H9 (cell line): ENCODE measurements at regions not wholly inside any gene's neighbourhood (a gene's known extent, or its start where the extent isn't known, plus 50 kb on each side); places are given as distances from the start of the nearest gene placed in this dataset.

Experiments
- DNase-seq: peaks from one replicate; pipeline ENCODE4 v3.0.0-alpha.2; 2017
- H2AFZ ChIP-seq: one replicate; pipeline ENCODE4 v1.6.1; 2013; ENCODE audit warnings: mild to moderate bottlenecking, low read length, control low read depth, moderate library complexity
- H2AK5ac ChIP-seq: 2 replicates; pipeline ENCODE4 v1.6.1; 2013; ENCODE audit warnings: low read length, control low read depth, mixed read lengths; ENCODE audit not compliant: insufficient read length
- H2BK120ac ChIP-seq: one replicate; pipeline ENCODE4 v1.6.1; 2013; ENCODE audit warnings: low read depth, mild to moderate bottlenecking, low read length, control low read depth, inconsistent platforms; ENCODE audit not compliant: poor library complexity, severe bottlenecking
- H2BK12ac ChIP-seq: 2 replicates; pipeline ENCODE4 v1.6.1; 2013; ENCODE audit warnings: low read length, control low read depth, mixed read lengths, low read depth; ENCODE audit not compliant: insufficient read length
- H2BK15ac ChIP-seq: 2 replicates; pipeline ENCODE4 v1.6.1; 2013; ENCODE audit warnings: low read depth, low read length, control low read depth
- H2BK20ac ChIP-seq: one replicate; pipeline ENCODE4 v1.6.1; 2013; ENCODE audit warnings: low read depth, mild to moderate bottlenecking, low read length, control low read depth, inconsistent platforms; ENCODE audit not compliant: poor library complexity, severe bottlenecking
- H2BK5ac ChIP-seq: 2 replicates; pipeline ENCODE4 v1.6.1; 2013; ENCODE audit warnings: low read length, control low read depth, mixed read lengths; ENCODE audit not compliant: insufficient read length
- H3K14ac ChIP-seq: 2 replicates; pipeline ENCODE4 v1.6.1; 2013; ENCODE audit warnings: low read length, control low read depth; ENCODE audit not compliant: insufficient read depth
- H3K18ac ChIP-seq: 2 replicates; pipeline ENCODE4 v1.6.1; 2013; ENCODE audit warnings: low read depth, mild to moderate bottlenecking, mixed read lengths, low read length, control low read depth; ENCODE audit not compliant: insufficient read length
- H3K23ac ChIP-seq: 2 replicates; pipeline ENCODE4 v1.6.1; 2013; ENCODE audit warnings: low read length, control low read depth, mixed read lengths, low read depth; ENCODE audit not compliant: insufficient read length
- H3K23me2 ChIP-seq: 2 replicates; pipeline ENCODE4 v1.6.1; 2013; ENCODE audit warnings: low read depth, mild to moderate bottlenecking, mixed read lengths, low read length, control low read depth; ENCODE audit not compliant: insufficient read length, poor library complexity, severe bottlenecking
- H3K27ac ChIP-seq: 2 replicates; pipeline ENCODE4 v1.5.1; 2013; ENCODE audit warnings: low read length, control low read depth, mixed read lengths, low read depth; ENCODE audit not compliant: insufficient read length
- H3K27me3 ChIP-seq: 2 replicates; pipeline ENCODE4 v1.6.1; 2013; ENCODE audit warnings: low read length, control low read depth, inconsistent platforms; ENCODE audit not compliant: insufficient read depth
- H3K4ac ChIP-seq: 2 replicates; pipeline ENCODE4 v1.6.1; 2013; ENCODE audit warnings: low read depth, mild to moderate bottlenecking, control low read depth, inconsistent platforms, low read length, moderate library complexity
- H3K4me1 ChIP-seq: 2 replicates; pipeline ENCODE4 v1.6.1; 2013; ENCODE audit warnings: low read length, control low read depth, inconsistent platforms; ENCODE audit not compliant: insufficient read depth
- H3K4me2 ChIP-seq: 2 replicates; pipeline ENCODE4 v1.6.1; 2013; ENCODE audit warnings: low read length, control low read depth, mixed read lengths; ENCODE audit not compliant: insufficient read length, insufficient read depth
- H3K56ac ChIP-seq: 2 replicates; pipeline ENCODE4 v1.6.1; 2013; ENCODE audit warnings: low read depth, mild to moderate bottlenecking, mixed read lengths, low read length, control low read depth; ENCODE audit not compliant: insufficient read length
- H3K79me1 ChIP-seq: 2 replicates; pipeline ENCODE4 v1.6.1; 2013; ENCODE audit warnings: low read depth, mild to moderate bottlenecking, moderate library complexity, low read length, control low read depth, inconsistent platforms; ENCODE audit not compliant: insufficient read depth, poor library complexity, severe bottlenecking
- H3K79me2 ChIP-seq: 2 replicates; pipeline ENCODE4 v1.6.1; 2013; ENCODE audit warnings: low read length, control low read depth, inconsistent platforms; ENCODE audit not compliant: insufficient read depth
- H3K9ac ChIP-seq: 2 replicates; pipeline ENCODE4 v1.6.1; 2013; ENCODE audit warnings: low read length, control low read depth, mixed read lengths; ENCODE audit not compliant: insufficient read length; ENCODE audit errors: extremely low read depth
- H3K9me3 ChIP-seq: one replicate; pipeline ENCODE4 v1.6.1; 2013; ENCODE audit warnings: low read depth, low read length, inconsistent platforms; ENCODE audit not compliant: control insufficient read depth
- H3T11ph ChIP-seq: one replicate; pipeline ENCODE4 v1.6.1; 2013; ENCODE audit warnings: mild to moderate bottlenecking, low read length, control low read depth, inconsistent platforms
- H4K20me1 ChIP-seq: one replicate; pipeline ENCODE4 v1.6.1; 2013; ENCODE audit not compliant: control insufficient read depth, insufficient read length, insufficient read depth
- H4K5ac ChIP-seq: 2 replicates; pipeline ENCODE4 v1.6.1; 2013; ENCODE audit warnings: low read depth, mild to moderate bottlenecking, mixed read lengths, low read length, control low read depth; ENCODE audit not compliant: insufficient read length
- H4K8ac ChIP-seq: replicated peaks from 2 replicates; pipeline ENCODE4 v1.6.1; 2013; ENCODE audit warnings: low read length, control low read depth, mixed read lengths, low read depth; ENCODE audit not compliant: insufficient read length
- H4K91ac ChIP-seq: 2 replicates; pipeline ENCODE4 v1.6.1; 2013; ENCODE audit warnings: low read depth, mild to moderate bottlenecking, moderate library complexity, mixed read lengths, low read length, control low read depth; ENCODE audit not compliant: insufficient read length
- H3K27ac Mint-ChIP-seq, 3 experiments: 2 replicates in 2 of 3; 3 replicates in 1 of 3; pipeline ENCODE4 v1.8.0; 2020 to 2021; ENCODE audit warnings: mixed read lengths in 3 of 3, mild to moderate bottlenecking in 1 of 3, moderate library complexity in 1 of 3
- H3K27me3 Mint-ChIP-seq: 2 replicates; pipeline ENCODE4 v1.8.0; 2021; ENCODE audit warnings: low read depth, mild to moderate bottlenecking, moderate library complexity, mixed read lengths
- H3K36me3 Mint-ChIP-seq, 3 experiments: 2 replicates in 2 of 3; 3 replicates in 1 of 3; pipeline ENCODE4 v1.8.0; 2020 to 2021; ENCODE audit warnings: low read depth in 3 of 3, mixed read lengths in 3 of 3; ENCODE audit not compliant: insufficient read depth in 1 of 3
- H3K4me1 Mint-ChIP-seq, 2 experiments: 2 replicates each; pipeline ENCODE4 v1.8.0; 2020; ENCODE audit warnings: mixed read lengths in 2 of 2
- H3K4me3 Mint-ChIP-seq, 2 experiments: 2 replicates in 1 of 2; 3 replicates in 1 of 2; pipeline ENCODE4 v1.8.0; 2020 to 2021; ENCODE audit warnings: mild to moderate bottlenecking in 2 of 2, mixed read lengths in 2 of 2, moderate library complexity in 1 of 2
- H3K9me3 Mint-ChIP-seq, 2 experiments: 2 replicates in 1 of 2; 3 replicates in 1 of 2; pipeline ENCODE4 v1.8.0; 2020; ENCODE audit warnings: mild to moderate bottlenecking in 2 of 2, mixed read lengths in 2 of 2, moderate library complexity in 1 of 2
- WGBS: extraction: QIAGEN DNeasy Blood & Tissue Kit; methylation state at CpG from one replicate; pipeline ENCODE4 v1.1.7; 2013; ENCODE audit warnings: missing lambda C conversion rate, low lambda C conversion rate, mixed read lengths; ENCODE audit not compliant: insufficient read length; ENCODE audit errors: extremely low coverage; 5-methylcytosine and 5-hydroxymethylcytosine counted together
- TF ChIP-seq, protein P1 (sequence below): fragments of 200-600 bp; sonication (generic); conservative IDR thresholded peaks from 3 replicates; pipeline ENCODE4 v1.8.0; 2021; ENCODE audit warnings: antibody characterized with exemption, mild to moderate bottlenecking

DNA sequence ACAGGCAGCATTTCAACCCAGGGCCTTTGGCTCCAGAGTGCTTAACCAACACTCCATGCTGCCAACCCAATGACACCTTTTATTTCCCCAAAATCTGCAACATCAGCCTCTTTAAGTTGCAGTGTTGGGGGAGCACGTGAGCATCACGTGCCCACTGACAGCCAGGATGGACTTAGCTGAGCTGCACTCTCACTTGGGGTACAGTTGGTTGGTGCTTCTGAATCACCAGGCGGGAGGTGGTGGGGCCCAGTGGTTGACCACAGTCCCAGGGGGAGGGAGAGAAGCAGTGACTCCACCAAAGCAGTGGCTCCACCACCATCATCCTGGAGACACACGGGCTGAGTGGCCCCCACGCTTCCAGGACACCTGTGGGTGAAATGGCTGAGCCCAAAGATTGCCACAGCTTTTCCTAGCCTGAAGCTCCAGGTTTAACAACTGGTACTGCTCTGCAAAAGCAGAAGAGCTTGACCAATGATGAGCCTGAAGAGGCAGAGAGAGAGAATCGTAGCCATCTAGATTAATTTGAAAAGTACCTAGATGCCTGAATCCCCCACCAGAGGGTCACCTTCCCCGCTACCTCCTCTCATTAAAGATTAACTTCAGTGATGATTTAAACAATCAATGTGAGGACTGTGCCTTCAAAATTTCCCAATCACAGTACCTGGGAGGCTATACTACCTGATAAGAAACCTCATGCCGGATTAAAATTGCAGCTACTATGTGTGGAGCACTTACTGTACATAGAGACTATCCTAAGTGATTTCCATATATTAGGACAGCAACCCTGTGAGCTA lies 193.8 kb downstream of the FOXO1 start:
- H3K27ac Mint-ChIP-seq, result no peak overlapping the region

More for the DNA sequence above, 193.8 kb downstream of the FOXO1 start:
- no peak overlapping the region for H2BK15ac ChIP-seq
- TF ChIP-seq, protein P1, sequence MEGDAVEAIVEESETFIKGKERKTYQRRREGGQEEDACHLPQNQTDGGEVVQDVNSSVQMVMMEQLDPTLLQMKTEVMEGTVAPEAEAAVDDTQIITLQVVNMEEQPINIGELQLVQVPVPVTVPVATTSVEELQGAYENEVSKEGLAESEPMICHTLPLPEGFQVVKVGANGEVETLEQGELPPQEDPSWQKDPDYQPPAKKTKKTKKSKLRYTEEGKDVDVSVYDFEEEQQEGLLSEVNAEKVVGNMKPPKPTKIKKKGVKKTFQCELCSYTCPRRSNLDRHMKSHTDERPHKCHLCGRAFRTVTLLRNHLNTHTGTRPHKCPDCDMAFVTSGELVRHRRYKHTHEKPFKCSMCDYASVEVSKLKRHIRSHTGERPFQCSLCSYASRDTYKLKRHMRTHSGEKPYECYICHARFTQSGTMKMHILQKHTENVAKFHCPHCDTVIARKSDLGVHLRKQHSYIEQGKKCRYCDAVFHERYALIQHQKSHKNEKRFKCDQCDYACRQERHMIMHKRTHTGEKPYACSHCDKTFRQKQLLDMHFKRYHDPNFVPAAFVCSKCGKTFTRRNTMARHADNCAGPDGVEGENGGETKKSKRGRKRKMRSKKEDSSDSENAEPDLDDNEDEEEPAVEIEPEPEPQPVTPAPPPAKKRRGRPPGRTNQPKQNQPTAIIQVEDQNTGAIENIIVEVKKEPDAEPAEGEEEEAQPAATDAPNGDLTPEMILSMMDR, result no peak
- Mint-ChIP-seq H3K36me3 (no peaks in the 10 kb centered on the region; a peak in 2 of 7 replicates), H3K4me3 (no peak overlapping the region), H3K4me1 (peaks cover 10 to 16% of the 10 kb centered on the region in 2 experiments), H3K27me3 (no peaks in the 10 kb centered on the region; the same call in 1 of the 2 replicates), H3K9me3 (peaks cover 0 to 9% of the 10 kb centered on the region in 2 experiments; a peak in 2 of 5 replicates)
- no peak overlapping the region for H3T11ph ChIP-seq
- H2BK12ac ChIP-seq, result no peak overlapping the region
- H3K56ac ChIP-seq, result no peak overlapping the region
- no peak overlapping the region for H3K4me2 ChIP-seq
- DNase-seq, result no peak
- no peaks in the 10 kb centered on the region for H3K79me2 ChIP-seq
- WGBS, result no CpG with 5 or more reads among the region's 8 CpGs
- H3K27ac ChIP-seq, result no peak overlapping the region
- H2BK5ac ChIP-seq, result no peak overlapping the region
- no peak overlapping the region for H2AK5ac ChIP-seq
- H3K79me1 ChIP-seq, result no peaks in the 10 kb centered on the region
- H3K18ac ChIP-seq, result no peak overlapping the region
- no peak overlapping the region for H4K8ac ChIP-seq
- no peaks in the 10 kb centered on the region for H4K20me1 ChIP-seq
- no peak overlapping the region for H3K23ac ChIP-seq
- no peak overlapping the region for H2BK20ac ChIP-seq
- H3K14ac ChIP-seq, result no peak overlapping the region; the same call in 1 of the 2 replicates
- no peak overlapping the region for H3K4ac ChIP-seq
- H2AFZ ChIP-seq, result no peak overlapping the region
- H3K27me3 ChIP-seq, result no peaks in the 10 kb centered on the region
- no peak overlapping the region for H4K5ac ChIP-seq
- no peak overlapping the region for H2BK120ac ChIP-seq
- no peak overlapping the region for H3K9ac ChIP-seq
- no peak overlapping the region for H4K91ac ChIP-seq
- no peaks in the 10 kb centered on the region for H3K23me2 ChIP-seq
- H3K4me1 ChIP-seq, result no peaks in the 10 kb centered on the region
- H3K9me3 ChIP-seq, result no peaks in the 10 kb centered on the region
